SK-N-MC (cell line): ENCODE measurements at regions not wholly inside any gene's neighbourhood (a gene's known extent, or its start where the extent isn't known, plus 50 kb on each side); places are given as distances from the start of the nearest gene placed in this dataset.

Experiments used
- EZH2 ChIP-seq: fragments of 200-600 bp; sonication (generic); IDR thresholded peaks from one replicate; pipeline ENCODE4 v1.6.1; 2017; ENCODE audit warnings: antibody characterized with exemption
- POLR2AphosphoS5 ChIP-seq: IDR thresholded peaks from 2 replicates; pipeline ENCODE4 v1.6.1; 2012; ENCODE audit warnings: mild to moderate bottlenecking, low read depth, low read length, borderline replicate concordance

DNA sequence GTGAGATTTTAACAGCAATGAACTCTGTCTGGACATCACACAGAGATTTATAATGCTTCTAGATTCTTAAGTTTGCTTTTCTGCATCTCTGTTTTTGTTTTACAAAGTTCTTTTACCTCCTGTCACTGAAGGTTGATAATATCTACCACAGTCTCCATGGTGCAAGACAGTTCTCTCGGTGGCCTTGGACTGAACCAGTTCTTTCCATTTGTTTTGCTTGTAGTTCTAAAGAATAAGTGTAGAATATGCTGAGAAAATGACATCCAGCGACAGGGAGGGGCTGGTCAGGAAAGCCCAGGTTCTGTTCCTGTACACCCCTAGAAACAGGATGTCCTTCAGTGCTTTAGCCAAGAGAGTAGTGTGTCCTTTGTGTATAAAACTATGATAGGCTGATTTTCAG is 1079.5 kb upstream of the INTU start:
- TF ChIP-seq EZH2 (no peak), POLR2AphosphoS5 (no peak)
